Posterior vena cava (tissue), 2 donors: ENCODE measurements at regions not wholly inside any gene's neighbourhood (a gene's known extent, or its start where the extent isn't known, plus 50 kb on each side); places are given as distances from the start of the nearest gene placed in this dataset.

Experiments used
- DNase-seq: peaks from one replicate; pipeline ENCODE4 v3.0.0-alpha.2; 2020; ENCODE audit warnings: low spot score
- intact Hi-C, 2 donors: fragments of 100-400 bp; cut with DNase I; formaldehyde crosslinking; loops; one replicate each; pipeline versions ENCODE4 v1.14.1 to v1.14.2; 2022 to 2023
- donor health status: DM: yes; HTN: yes; CAD: no.
- donor health status: DM: yes; HTN: yes; CAD: no.

DNA sequence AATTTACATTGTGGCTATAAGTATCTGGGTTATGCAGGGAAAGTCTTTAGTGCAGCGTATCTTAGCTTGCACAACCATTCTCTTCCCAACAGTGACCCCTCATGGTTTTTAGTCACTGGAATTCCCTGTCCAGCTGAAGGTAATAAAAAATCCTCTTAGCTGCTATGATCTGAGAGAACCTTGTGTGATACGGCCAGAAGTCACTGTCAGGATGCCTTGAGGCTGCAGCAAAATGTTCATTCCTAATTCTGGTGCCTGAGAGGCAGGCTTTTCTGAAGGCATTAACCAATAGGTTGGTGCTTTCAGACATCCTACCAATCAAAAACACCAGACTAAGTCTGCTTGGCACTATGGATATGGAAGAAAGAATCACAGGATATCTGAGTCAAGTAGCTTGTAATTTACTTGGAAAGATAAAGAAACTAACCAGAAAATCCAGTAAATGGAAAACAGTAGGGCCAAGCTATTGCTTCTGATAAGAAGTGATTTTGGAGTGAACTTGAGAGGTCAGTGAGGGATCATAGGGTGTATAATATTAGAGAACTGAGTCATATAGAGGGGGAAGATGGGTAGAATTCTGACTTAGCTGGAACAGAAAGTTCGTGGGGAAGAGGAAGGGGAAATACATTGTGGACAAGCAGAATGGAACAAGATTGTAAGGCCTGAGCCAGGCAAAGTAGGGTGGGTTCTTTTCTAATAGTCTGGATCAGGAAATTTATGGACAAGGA, 89.0 kb upstream of the SLC14A2 start:
- intact Hi-C loops = no loop called here

DNA sequence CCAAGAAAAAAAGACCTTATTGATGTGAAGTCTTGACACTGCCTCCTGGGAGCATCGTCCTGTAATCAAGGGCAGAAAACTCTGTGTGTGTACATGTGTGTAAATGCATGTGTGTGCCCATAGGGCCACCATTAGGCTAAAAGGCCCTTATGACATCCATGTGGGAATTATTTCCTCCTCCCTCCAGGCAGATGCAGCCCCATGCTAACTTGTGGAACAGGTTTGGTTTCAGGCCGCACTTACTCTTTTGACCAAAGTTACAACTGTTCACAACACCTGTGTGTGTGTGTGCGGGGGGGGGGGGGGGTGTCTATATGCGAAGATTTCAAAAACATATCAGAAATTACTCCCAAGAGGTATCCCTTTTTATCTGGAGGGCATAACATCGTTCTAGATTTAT, 87.4 kb upstream of the SLC14A2 start:
- no peak for DNase-seq
- intact Hi-C loops = no loop called here

More for the DNA sequence above, 89.0 kb upstream of the SLC14A2 start:
- DNase-seq = no peak

DNA sequence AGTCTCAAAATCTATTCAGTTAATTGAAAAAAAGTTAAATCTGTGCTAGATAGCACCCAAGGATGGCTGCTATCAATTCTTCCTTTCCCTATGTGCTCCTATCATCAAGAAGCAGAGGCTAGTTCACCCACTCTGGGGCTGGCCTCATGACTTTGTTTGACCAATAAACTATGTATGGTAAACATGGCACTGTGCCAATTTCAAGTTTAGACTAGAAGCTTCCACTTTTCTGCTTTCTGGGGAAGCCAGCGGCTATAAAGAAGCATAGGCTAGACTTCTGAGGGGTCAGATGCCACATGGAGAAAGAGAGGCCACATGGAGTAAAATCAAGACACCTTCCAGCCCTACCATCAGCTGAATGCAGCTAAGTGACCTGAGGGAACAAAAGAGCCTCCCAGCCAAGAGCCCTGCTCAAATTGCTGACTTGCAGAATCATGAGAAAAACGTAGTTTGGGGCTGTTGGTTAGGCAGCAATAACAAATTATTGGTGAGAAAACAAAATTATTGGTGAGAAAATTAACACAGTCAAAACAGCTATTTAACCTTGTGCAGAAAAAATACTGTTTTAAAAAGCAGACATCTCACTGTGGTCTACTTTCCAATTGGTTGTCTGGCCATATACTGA, 86.5 kb upstream of the SLC14A2 start:
- DNase-seq = no peak
- intact Hi-C loops = no loop called here

DNA sequence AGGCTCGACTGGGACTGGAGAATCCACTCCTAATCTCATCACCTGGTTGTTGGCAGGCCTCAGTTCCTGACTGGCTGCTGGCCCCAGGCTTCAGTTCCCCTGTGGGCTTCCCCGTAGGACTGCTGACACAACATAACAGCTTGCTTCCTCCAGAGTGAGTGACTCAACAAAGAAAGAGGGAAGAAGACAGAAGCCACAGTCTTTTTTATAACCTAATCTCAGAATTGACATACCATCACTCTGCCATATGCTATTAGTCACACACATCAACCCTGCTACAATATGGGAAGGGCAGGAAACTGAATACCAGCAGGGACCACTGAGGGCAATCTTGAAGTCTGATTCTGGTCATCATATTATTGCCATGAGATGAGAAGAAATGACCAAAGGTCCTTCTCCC, 76.8 kb upstream of the SLC14A2 start:
- intact Hi-C loops = no loop called here

DNA sequence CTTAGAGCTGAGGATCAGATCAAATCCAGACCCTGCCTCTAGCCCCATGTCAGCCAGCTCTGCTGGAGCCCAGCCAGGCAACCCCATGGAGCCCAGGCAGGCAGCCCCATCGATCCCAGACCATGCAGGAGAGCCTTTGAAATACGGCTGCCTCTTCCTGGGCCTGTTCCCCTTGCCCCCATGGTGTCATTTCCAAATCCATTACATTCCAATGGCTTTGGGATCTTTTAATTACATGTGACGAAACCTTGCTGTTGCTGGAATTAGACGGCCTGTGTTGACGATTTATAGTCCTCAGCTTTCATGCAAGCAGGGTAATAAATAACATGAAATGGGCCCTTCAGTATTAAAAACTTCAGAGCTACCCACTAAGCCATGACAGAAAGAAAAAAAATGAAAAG, 75.8 kb upstream of the SLC14A2 start:
- no peak for DNase-seq
- intact Hi-C loops = no loop called here

More for the DNA sequence above, 76.8 kb upstream of the SLC14A2 start:
- no peak for DNase-seq

DNA sequence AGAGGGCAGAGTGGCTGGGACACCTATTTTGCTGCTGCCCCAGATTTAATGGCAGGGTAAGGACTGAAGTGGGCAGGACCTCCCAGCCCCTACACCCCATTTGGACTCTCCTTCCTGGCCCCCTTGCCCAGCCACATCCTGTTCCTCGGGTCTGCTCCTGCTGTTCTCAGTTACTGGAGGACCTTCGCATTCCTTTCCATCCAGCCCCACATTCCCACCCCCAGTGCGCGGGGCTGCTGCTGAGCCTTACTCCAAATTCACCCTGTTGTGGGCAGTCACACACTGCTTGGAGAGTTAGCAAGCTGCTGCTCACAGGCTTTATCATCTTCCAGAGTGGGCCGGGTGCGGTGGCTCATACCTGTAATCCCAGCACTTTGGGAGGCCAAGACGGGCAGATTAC, 75.2 kb upstream of the SLC14A2 start:
- intact Hi-C loops = no loop called here
- DNase-seq = no peak

DNA sequence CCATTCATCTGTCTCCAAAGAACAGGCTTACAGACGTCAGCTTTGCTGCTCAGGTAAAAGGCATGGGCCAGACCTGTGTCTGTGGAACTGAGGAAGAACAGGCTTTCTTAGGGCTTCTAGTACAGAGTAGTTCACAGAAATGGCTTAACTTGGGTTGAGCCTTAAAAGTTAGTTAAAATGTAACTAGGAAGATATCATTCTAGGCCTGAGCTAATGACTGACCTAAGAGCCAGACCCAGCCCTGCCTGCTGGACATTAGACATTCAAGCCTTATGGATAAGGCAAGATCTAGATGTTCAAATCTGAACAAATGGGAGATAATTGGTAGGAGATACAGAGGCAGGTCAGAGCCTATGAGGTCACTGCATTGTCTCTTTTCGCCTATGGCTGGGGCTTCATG, 73.9 kb upstream of the SLC14A2 start:
- intact Hi-C loops = no loop called here
- DNase-seq = no peak

DNA sequence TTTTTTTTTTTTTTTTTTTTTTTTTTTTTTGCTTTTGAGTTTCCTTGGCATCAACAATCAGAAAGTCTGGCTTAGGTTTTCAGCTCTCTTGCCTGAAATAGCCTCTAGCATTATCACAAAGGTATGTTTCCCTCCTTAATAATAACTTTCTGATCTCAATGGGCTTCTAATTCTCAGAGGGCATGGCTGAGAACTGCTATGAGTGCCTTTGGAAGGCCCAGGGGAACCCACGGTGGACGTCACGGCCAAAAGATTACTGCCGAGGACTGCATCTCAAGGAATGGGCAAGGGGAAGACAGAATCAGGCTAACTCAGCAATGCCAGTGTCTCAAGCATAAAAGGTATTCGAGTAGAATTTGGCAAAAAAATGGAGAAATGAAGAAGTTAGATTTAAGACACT, 73.2 kb upstream of the SLC14A2 start:
- no peak for DNase-seq
- intact Hi-C loops = no loop called here

DNA sequence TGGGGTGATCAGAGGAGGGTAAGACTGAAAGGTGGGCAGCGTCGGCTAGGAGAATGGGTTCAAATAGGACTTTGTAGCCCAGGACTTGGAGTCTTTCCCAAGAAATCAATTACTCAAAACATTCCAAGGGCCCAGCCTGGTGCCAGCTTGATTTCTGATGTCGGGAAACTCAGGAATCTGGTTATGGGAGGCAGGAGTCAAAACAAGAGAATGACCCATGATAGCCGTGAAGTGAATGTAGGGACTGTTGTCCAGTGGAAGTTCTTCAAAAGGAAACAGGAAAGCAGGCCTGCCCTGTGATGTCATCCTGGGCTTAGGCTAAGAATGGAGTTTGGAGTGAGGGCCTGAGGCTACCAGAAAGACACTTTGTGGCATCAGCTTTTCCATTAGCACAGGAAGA, 67.4 kb upstream of the SLC14A2 start:
- no peak for DNase-seq
- intact Hi-C loops = no loop called here

DNA sequence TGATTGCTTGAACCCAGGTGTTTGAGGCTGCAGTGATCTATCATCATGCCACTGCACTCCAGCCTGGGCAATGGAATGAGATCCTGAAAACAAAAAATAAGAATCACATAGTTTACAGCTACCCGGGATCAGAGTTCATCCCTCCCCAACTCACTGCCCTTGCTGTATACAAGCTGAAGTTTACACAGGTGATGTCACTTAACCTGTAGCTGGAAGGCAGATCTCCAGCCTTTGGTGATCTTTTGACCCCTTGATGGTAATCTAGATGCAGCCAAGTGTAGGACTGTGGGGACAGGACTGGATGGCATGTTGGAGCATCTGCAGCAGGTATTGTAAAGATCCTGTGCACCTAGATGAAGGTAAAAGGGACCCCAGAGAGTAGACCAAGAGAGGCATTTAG, 66.7 kb upstream of the SLC14A2 start:
- intact Hi-C loops = no loop called here

DNA sequence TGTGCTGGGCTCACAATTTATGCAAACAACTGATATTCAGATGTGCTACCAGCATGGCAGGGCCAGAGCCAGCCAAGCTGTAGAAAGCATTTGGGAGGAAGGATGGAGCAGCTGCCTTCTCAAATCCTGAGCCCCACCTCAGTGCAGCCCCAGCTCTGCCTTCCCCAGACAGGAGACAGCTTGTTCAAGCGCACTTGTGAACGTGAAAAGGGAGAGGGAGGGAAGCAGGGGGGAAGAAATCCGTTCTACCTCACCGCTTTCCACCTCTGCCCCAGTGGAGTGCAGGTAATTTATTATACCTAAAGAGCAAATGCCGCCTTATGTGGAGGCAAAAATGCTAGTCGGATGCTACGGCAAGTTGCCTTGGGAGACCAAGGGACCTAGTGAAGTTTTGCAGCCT, 66.0 kb upstream of the SLC14A2 start:
- intact Hi-C loops = no loop called here
- no peak for DNase-seq

More for the DNA sequence above, 66.7 kb upstream of the SLC14A2 start:
- DNase-seq = no peak

DNA sequence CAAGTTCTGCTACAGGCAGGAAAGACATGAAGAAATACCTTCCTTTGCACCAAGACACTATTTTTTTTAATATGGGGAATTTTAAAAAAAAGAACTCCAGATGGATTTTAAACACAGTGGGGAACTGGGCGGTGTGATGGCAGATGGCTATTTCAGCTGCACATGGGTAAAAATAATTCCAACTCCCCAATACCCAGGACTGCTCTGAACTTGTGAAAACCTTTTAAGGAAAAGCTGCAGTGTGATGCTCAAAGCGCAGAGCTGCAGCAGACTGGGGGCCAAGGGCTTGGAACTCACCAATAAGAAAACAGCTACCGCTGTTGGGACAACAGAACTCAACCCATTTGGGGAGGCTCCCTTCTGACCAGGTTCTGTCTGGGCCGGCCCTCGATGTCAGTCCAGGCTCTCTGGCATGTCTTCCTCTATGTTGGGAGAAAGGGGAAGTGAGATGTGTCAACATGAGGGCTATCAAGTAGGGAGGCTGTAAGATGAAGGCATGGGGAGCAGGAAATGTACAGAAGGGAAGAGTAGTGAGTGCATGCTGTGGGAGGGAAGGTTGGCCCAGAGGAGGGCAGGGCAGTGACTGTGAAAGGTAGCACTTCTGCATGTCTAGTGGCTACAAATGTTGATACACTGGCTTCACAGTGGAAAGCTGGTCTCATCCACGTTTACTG, 64.0 kb upstream of the SLC14A2 start:
- intact Hi-C loops = no loop called here
- no peak for DNase-seq

DNA sequence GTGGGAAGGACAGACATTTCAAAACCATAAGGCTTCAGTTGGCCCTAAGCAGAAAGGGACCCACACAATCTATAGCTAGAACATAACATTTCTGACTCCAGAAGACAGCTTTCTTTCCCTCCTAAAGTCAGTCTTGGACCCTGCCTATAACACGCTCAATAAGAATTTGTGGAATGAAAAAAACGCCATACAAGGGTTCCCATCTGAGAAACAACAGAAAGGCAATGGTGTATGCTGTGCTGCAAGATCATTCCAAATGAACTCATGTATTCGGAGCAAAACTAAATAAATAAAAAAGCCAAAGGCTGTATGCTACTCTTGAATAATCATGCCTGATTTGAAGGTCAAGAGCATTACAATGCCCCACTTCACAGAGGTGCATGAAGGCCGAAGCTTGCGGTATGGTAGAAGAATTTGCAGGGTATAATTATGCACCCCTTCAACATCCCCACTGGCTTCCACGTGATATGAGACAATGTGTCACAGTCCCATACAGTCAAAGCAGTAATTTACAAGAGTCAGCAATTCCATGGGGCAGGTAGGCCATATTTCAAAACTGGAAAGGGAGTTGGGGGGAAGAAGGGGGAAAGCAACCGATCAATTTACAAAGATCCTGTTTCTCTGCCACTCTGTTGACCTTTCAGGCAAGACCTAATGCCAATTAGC, 61.4 kb upstream of the SLC14A2 start:
- no peak for DNase-seq
- intact Hi-C loops = no loop called here

DNA sequence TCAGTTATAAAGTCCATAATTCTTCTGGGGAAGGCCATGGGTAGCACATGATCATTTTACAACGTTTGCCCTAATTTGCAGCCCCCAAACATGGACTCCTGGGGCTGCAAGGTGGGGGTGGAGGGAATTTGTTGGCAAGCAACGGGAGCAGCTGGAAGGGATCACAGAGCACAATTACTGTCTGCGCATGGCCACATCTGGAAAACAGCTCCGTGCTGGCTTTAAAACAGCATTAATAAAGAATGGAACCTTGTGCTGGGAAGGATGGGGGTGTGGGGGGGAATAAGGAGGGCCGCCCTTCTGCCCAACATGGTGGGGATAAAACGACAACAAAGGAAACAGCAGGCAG, 60.9 kb upstream of the SLC14A2 start:
- no peak for DNase-seq
- intact Hi-C loops = no loop called here

DNA sequence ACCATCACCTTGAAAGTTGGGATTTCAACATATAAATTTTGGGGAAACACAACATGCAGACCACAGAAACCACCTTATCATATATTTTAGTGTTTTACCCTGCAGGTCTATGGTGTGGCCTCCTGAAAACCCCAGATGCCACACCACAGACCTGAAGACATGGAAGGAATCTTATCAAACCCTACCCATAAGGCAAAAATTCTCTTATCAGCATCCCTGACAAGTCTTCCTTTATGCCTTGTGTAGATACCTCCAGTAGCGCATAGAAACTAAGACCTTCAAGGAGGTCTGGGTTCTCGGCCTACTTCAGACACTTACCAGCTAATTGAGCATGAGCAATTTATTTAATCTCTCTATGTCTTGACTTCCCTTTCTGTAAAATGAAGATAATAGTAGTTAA, 59.1 kb upstream of the SLC14A2 start:
- intact Hi-C loops = no loop called here

DNA sequence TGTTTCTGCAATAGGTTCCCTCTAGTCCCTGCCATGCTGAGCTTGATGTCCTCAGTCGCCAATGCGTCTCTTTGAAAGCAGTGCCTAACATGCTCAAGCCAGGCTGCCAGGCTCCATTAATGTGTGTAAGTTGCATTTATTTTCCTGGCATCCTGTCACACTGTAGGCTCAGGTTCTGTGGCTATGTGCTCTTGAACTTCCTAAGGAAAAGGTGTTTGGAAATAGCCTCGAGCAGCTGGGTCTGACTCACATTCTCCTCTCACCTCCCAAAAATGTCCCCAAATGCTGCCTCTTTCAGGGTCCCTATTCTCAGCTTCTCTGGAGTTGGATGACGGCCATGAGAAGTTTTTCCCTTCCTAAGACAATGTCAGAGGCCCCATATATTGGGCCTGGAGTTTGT, 58.0 kb upstream of the SLC14A2 start:
- intact Hi-C loops = no loop called here
- DNase-seq = no peak

More for the DNA sequence above, 59.1 kb upstream of the SLC14A2 start:
- no peak for DNase-seq

DNA sequence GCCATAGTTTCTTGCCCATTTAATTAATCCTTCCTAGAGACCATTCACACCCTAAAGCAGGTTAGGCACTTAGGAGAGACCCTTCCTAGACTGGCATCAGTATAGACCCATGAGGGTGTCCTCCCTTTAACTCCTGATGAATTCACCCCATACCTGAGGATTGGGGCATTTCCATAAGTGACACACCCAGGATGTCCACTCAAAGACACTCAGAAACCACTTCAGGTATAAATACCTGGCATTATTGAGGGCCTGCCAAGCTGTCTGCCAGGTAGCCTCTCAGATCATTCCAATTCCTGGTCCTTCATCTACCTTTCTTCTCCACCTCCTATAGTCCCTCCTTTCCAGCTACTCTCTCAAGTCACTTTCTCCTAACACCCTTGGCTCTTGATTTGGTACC, 57.5 kb upstream of the SLC14A2 start:
- intact Hi-C loops = no loop called here
- no peak for DNase-seq

DNA sequence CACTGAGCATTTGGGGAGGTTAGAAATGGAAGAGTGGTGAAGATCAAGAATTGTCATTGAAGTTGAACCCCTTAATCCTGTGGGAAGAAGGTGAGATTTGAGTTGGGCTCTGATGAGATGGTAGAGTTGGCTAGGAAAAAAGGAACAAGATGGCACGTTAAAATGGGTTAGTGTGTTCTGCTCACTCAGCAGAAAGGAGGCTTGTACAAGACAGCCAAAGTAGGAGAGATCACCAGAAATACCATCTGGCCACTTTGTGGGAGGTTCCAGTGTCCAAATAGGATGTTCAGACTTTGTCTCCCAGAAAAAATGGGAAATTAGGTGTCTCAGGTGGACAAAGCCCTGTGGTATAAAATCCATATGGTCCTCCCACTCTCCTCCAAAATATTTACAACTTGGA, 56.0 kb upstream of the SLC14A2 start:
- DNase-seq = no peak
- intact Hi-C loops = no loop called here

DNA sequence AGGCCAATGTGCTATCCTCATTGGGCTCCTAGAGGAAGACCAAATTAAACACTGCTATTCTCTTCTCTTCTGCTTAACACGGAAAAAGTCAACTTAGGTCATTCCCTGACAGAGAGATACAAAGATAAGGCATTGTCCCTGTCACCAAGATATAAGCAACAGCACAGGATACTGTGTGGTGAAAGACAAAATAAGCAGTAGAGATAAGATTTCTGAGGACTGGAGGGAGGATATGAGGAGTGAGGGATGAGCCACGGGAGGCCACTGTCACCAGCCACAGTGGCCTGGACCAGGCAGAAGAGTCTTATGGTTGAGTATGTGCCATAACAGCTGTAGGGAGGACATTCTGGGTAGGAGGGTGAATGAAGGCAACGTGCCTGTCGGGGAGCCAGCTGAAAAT, 54.4 kb upstream of the SLC14A2 start:
- no peak for DNase-seq
- intact Hi-C loops = no loop called here
